Testis (tissue), 2 donors: ENCODE measurements at regions not wholly inside any gene's neighbourhood (a gene's known extent, or its start where the extent isn't known, plus 50 kb on each side); places are given as distances from the start of the nearest gene placed in this dataset.

Experiments used
- CTCF ChIP-seq, 3 experiments: fragments of 450-650 bp in 2 of 3; fragments of 200-600 bp in 1 of 3; sonication (generic) in 1 of 3; IDR thresholded peaks; one replicate each; pipeline ENCODE4 v1.5.1; 2016 to 2019; ENCODE audit warnings: antibody characterized with exemption in 3 of 3, mild to moderate bottlenecking in 2 of 3, moderate library complexity in 1 of 3
- POLR2A ChIP-seq: fragments of 450-650 bp; IDR thresholded peaks from one replicate; pipeline ENCODE4 v1.6.1; 2017; ENCODE audit warnings: antibody characterized with exemption, mild to moderate bottlenecking, moderate library complexity

GRCh38 chr4:17064959-17065358, 166.5 kb upstream of the LDB2 start:
- TF ChIP-seq CTCF (IDR thresholded peaks at IDR 0.05) (no peak), POLR2A (no peak)
